ENCODE measurements at regions not wholly inside any gene's neighbourhood (a gene's known extent, or its start where the extent isn't known, plus 50 kb on each side); places are given as distances from the start of the nearest gene placed in this dataset.
"Not testable (repeated sequence)": the region's sequence is repeated elsewhere in the genome, so short reads cannot be mapped to it uniquely, and the experiment has no call there.

- in situ Hi-C loops (cut with HindIII; ENCODE audit: low sequenced_read_pairs) = no loop called here
Measured at GRCh38 chr4:10281996-10282395, 165.4 kb upstream of the WDR1 start.

DNA sequence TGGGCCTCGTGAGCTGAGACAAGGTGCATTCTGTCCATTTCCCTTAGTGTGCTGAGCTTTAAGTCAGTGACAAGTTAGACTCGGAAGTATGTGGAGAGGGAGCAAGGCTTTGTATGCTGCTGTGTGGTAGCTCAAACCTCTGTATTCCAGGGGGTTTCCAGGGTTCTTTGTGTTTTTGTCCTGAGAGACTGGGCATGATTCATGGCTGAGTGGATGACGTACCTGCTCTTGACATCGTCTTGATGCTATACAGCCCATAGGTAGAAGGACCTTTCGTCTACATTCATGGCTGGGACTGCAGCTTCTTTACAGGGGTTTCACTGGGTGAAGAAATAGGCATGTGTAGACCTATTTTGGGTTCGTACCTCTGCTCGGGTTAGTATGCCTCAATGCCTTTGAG is 162.7 kb upstream of the WDR1 start:
- in situ Hi-C loops (cut with HindIII; ENCODE audit: low sequenced_read_pairs) = no loop called here

- in situ Hi-C loops (cut with HindIII; ENCODE audit: low sequenced_read_pairs) = no loop called here
Measured at GRCh38 chr4:10278071-10278470, 161.5 kb upstream of the WDR1 start.

- in situ Hi-C loops (cut with HindIII; ENCODE audit: low sequenced_read_pairs) = no loop called here
Measured at GRCh38 chr4:10276152-10276551, 159.6 kb upstream of the WDR1 start.

- in situ Hi-C loops (cut with HindIII; ENCODE audit: low sequenced_read_pairs) = no loop called here
Measured at GRCh38 chr4:10275696-10276095, 159.1 kb upstream of the WDR1 start.

DNA sequence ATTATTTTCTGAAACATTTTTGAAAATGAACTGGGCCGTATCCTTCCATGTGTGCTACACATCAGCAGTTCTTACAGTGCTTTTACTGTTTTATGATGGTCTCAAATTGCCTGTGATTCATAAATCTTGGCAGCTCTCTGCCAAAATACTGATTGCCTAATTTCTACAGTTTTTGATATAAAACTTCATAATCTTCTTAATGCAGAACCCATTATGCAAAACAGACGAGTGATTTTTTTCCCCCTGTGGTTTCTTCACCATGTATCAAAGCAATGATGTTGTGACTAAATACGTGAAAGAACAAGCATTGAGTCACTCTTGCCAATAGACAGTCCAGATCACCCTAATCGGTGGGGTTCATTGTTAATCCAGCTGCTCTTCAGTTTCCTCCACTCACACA is 156.4 kb upstream of the WDR1 start:
- in situ Hi-C loops (cut with HindIII; ENCODE audit: low sequenced_read_pairs) = no loop called here

DNA sequence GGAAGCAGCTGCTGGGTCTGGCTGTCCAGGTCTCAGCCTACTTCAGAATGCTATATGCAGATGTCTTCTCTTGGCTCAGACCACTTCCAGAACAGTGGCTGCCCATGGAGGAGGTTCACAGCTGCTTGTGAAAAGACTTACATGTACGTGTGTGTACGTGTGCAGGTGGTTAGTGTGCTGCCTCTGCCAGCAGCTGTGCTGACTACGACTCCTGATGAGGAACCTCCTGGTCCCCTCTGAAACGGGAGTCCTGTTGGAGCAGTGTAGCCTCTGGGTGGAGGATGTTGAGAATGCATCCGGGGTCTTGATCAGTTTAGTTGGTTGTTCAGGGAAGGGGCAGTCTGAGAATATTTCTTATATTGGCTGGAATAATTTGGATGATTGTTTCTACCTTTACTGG is 155.9 kb upstream of the WDR1 start:
- in situ Hi-C loops (cut with HindIII; ENCODE audit: low sequenced_read_pairs) = no loop called here

- in situ Hi-C loops (cut with HindIII; ENCODE audit: low sequenced_read_pairs) = no loop called here
Measured at GRCh38 chr4:10267066-10267465, 150.5 kb upstream of the WDR1 start.

- in situ Hi-C loops (cut with HindIII; ENCODE audit: low sequenced_read_pairs) = no loop called here
Measured at GRCh38 chr4:10260777-10261176, 144.2 kb upstream of the WDR1 start.

- in situ Hi-C loops (cut with HindIII; ENCODE audit: low sequenced_read_pairs) = no loop called here
Measured at GRCh38 chr4:10259976-10260375, 143.4 kb upstream of the WDR1 start.

DNA sequence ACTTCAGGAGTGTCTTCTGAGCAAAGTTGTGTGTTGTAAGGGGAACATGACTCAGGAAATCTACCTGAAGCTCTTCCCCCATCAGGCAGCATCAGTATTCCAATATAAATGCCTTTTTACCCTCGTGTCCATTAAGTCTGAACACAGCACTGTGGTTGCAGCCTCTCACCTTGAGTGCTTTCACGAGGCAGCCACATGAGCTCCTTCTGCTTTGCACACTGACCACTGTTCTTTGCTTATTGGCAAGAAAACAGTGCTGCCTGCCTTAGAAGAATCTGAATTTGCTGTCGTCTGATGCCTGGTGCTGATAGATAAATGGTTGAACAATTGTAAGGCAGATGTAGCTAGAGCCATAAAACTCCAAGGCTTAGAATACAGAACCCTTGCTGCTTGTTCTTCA is 139.6 kb upstream of the WDR1 start:
- in situ Hi-C loops (cut with HindIII; ENCODE audit: low sequenced_read_pairs) = no loop called here

DNA sequence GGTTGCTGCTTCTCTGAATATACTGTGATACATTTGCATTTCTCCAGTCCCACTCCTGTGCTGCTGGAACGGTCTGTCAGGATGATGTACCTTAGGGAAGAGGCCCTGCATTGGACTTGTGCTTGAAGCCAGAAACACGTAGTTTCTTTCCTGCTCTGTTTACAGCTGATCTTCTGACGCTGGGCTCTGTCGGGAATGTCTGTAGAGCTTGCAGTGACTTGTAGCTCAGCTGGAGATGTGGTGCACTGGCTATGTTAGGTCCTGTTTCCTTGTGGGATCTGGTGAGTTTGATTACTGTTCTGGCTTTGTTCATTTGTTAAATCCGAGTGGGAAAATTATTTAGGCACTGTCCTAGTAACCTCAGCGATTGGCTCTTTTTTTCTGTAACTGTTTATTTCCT is 137.2 kb upstream of the WDR1 start:
- in situ Hi-C loops (cut with HindIII; ENCODE audit: low sequenced_read_pairs) = no loop called here

DNA sequence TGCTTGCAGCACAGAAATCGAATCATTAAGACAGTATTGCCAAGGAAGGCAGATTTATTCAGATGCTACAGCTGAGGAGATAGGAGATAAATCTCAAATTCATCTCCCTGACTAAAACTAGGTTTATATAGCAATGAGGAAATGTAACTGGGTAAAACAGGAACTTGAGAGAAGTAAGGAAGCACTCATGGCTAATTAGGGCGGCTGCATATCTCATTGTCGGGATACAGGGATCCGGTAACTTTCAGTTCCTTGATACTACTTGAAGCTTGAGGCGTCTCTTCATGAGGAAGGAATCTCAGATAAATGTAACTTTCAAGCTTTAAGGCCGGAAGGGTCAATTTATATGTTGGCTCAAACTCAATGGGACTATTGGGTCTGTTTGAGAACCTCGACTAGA is 129.2 kb upstream of the WDR1 start:
- in situ Hi-C loops (cut with HindIII; ENCODE audit: low sequenced_read_pairs) = no loop called here

DNA sequence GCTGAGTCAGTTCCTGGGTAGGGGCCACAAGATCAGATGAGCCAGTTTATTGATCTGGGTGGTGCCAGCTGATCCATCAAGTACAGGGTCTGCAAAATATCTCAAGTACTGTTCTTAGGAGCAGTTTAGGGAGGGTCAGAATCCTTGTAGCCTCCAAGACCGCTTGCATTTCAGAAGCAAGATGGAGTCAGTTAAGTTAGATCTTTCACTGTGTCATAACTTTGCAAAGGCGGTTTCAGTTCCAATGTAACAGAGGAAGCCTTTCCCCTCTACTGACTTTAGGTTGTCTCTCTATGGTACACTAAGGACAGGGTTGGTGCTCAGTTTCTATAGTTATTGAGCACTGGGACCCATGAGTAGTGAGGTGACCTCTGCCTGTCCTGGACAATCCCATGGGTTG is 127.3 kb upstream of the WDR1 start:
- in situ Hi-C loops (cut with HindIII; ENCODE audit: low sequenced_read_pairs) = no loop called here

GRCh38 chr4:10240691-10241090 is 124.1 kb upstream of the WDR1 start:
- in situ Hi-C loops (cut with HindIII; ENCODE audit: low sequenced_read_pairs) = no loop called here

GRCh38 chr4:10239982-10240654 is 123.5 kb upstream of the WDR1 start:
- in situ Hi-C loops (cut with HindIII; ENCODE audit: low sequenced_read_pairs) = no loop called here

DNA sequence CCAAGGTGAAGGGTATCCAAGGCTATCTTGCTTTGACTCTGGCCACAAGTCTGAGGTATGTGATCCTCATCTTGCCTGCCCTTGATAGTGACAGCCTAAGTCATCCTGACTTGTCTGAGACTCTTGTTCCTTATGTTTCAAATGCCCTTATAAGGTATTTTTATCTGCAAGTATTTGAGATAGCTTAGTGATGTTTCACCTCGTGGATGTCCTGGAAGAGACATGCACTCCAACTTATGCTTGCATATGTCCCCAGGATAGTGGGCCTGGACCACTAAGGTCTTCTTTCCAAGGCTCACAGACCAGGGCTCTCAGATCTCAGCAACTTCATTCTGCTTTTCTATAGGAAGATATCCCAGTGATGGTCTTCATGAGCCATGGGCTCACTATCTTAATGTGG is 120.5 kb upstream of the WDR1 start:
- in situ Hi-C loops (cut with HindIII; ENCODE audit: low sequenced_read_pairs) = no loop called here

GRCh38 chr4:10232114-10232513 is 115.5 kb upstream of the WDR1 start:
- in situ Hi-C loops (cut with HindIII; ENCODE audit: low sequenced_read_pairs) = no loop called here

- in situ Hi-C loops (cut with HindIII; ENCODE audit: low sequenced_read_pairs) = no loop called here
Measured at GRCh38 chr4:10226756-10227155, 110.2 kb upstream of the WDR1 start.

GRCh38 chr4:10225096-10225495 is 108.5 kb upstream of the WDR1 start:
- in situ Hi-C loops (cut with HindIII; ENCODE audit: low sequenced_read_pairs) = no loop called here

GRCh38 chr4:10223782-10224181 is 107.2 kb upstream of the WDR1 start:
- in situ Hi-C loops (cut with HindIII; ENCODE audit: low sequenced_read_pairs) = no loop called here

DNA sequence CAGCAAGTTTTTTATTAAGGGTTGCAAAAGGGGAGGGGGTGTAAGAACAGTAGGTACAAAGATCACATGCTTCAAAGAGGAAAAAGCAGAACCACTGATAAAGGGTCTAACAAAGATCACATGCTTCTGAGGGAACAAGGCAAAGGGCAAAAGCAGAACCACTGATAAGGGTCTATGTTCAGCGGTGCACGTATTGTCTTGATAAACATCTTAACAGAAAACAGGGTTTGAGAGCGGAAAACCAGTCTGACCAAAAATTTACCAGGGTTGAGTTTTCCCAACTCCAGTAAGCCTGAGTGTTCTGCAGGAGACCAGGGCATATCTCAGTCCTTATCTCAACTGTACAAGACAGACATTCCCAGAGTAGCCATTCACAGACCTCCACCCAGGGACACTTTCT is 96.9 kb upstream of the WDR1 start:
- in situ Hi-C loops (cut with HindIII; ENCODE audit: low sequenced_read_pairs) = not testable (repeated sequence)

- in situ Hi-C loops (cut with HindIII; ENCODE audit: low sequenced_read_pairs) = no loop called here
Measured at GRCh38 chr4:10212901-10213300, 96.3 kb upstream of the WDR1 start.
